Daoy (cell line): ENCODE measurements at regions not wholly inside any gene's neighbourhood (a gene's known extent, or its start where the extent isn't known, plus 50 kb on each side); places are given as distances from the start of the nearest gene placed in this dataset.
"Not testable (repeated sequence)": the region's sequence is repeated elsewhere in the genome, so short reads cannot be mapped to it uniquely, and the experiment has no call there.

Experiments used
- DNase-seq: peaks from one replicate; pipeline ENCODE4 v3.0.0-alpha.2; 2015; ENCODE audit warnings: low read depth

- DNase-seq, result no peak
These were observed 1352.0 kb upstream of the NUDT12 start for GRCh38 chr5:104914536-104915070.

DNA sequence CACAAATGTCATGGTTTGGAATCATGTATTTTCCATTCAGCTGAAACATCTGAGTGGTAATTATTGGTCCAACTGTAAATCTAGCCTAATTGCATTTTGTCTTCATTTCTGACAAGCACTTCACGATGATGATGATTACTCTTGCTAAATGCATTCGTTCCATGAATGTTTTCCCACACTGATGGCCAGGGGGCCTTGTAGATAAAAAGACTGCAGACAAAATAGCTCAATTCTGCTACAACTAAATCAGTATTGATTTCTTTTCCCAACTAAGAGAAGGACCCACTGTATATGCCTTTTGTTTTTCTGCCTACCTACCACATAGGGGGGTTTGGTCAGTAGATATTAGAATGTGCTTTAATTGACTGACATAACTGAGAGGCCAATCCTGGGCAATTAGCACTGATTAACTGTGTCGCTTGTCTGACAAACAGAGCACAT, 1351.3 kb upstream of the NUDT12 start:
- no peak for DNase-seq

DNA sequence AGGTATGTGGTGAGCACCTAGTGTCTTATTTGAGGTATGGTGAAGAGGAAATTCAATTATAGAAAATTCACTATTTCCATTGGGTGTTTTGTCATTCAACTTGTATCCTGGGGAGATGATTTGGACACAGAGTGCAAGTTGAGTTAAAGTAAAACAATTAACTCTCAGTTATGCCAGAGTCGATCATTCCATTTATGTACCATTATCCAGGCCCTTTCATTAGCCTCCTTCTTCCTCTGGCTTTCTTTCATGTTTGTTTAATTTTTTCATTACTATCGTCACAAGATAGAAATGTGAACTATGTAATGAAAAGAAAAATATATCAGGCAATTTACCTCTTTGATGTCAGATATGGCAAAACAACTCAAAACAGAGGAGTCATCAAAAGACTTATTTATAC, 1347.2 kb upstream of the NUDT12 start:
- DNase-seq, result no peak

DNA sequence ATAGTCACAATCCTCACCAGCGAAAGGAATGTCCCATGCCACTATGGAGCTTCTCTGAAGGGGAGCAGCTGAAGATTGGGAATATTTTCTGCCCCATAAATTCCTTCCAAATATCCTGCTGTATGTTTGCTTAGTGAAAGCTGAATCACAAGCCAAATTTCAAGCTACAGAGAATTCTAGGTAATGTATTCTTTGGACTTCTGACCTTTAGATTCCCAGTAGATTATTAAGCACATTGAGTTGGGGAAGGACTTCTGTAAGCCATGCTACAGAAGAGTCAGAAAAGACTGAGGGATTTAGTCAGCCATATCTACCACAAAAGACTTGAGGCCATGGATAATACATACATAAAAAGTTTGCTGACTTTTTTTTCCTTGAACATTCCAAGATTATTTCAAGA, 1342.0 kb upstream of the NUDT12 start:
- DNase-seq, result no peak

DNA sequence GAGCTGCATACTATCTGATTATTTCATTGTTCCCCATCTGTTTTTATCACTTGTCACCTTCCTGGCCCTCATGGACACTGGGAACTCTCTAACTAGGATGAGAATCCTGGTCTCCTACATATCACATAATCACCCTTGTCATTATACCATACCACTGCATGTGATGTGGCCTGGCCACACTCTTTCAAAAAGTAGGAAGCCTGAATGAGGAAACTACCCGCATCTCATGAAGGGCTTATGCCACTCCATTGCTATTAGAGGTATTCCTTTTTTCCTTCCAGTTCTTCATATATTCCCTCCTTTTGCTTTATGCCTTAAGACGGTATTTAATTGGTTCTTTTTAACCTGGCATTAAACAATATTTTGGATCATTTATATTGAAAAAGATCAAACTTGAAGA, 1341.4 kb upstream of the NUDT12 start:
- DNase-seq, result no peak

DNA sequence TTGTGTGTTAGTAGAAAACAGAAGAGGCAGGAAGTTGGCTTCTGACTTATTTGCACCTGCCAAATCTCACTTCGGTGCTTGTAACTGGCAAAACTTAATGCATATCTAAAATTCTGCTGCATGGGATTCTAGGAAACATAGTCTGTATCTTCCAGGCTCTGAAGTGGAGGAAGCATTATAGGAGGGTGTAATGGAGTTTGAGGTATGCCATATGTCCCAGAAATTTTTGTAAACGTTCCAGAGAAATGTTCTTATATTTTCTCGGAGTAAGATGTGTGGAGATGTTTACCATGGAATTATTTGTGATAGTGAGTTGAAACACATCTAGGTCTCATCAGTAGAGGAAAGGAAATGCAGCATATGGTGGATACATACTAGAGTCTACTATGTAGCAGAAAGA, 1329.0 kb upstream of the NUDT12 start:
- no peak for DNase-seq

DNA sequence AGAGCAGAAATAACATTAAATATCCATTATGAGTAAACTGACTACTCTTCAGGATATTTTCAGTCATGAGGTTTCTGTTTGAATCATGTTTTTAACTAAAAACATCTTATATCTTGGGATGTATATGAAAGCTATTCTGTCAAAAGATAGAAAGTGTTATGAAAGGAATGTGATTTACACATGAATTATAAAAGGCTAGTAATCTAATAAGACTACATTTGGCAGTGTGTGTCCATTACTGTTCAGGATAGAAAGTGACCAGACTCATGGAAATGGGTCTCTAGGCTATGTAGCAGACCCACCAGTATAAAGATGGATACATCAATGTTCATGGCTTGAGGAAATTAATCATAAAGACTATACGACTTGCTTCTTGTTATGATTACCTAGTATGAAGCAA, 1328.2 kb upstream of the NUDT12 start:
- no peak for DNase-seq

GRCh38 chr5:104859437-104859836, 1296.8 kb upstream of the NUDT12 start:
- DNase-seq, result no peak

DNA sequence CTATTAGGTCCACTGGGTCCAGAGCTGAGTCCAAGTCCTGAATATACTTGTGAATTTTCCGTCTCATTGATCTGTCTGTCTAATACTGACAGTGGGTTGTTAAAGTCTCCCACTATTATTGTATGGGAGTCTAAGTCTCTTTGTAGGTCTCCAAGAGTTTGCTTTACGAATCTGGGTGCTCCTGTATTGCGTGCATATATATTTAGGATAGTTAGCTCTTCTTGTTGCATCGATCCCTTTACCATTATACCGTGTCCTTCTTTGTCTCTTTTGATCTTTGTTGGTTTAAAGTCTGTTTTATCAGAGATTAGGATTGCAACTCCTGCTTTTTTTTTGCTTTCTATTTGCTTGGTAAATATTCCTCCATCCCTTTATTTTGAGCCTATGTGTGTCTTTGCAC, 1289.5 kb upstream of the NUDT12 start:
- not testable (repeated sequence) for DNase-seq

DNA sequence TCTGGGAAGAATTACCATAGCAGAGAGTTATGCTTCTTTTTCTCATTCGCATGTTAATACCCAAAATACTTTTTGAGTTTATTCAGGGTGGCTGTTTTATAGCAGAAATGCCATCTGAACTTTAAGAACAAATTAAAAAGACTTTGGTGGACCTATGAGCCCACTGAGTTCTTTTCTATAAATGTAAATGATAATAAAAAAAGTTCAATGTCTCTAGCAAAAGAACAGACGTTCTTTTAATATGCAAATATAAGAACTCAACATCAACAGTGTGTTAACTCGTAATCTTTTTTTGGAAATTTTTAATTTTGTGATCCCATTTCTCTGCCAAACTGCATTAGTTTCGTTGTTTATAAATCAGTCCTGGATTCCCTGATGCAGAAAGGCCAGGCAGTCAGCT, 1283.0 kb upstream of the NUDT12 start:
- DNase-seq, result no peak

DNA sequence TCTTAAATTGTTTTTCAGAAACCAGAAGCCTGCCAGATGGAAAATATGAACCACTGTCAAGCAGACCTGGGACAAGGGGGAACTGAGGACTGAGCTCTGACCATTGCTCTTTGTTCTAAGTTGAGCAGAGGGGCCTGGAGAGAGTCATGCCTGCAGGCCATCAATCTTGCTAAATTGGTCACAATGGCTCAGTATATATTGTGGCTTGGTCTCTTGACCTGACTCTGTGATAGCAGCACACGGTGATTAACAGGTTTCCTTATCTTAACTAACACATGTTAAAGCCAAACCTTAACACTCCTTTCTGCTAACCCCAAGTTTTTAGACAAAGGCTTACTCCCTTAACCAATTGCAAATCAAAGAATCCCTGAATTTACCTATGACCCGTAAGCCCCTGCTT, 1281.2 kb upstream of the NUDT12 start:
- no peak for DNase-seq

GRCh38 chr5:104840284-104840683, 1277.7 kb upstream of the NUDT12 start:
- DNase-seq, result no peak

GRCh38 chr5:104831515-104831914, 1268.9 kb upstream of the NUDT12 start:
- DNase-seq, result not testable (repeated sequence)

DNA sequence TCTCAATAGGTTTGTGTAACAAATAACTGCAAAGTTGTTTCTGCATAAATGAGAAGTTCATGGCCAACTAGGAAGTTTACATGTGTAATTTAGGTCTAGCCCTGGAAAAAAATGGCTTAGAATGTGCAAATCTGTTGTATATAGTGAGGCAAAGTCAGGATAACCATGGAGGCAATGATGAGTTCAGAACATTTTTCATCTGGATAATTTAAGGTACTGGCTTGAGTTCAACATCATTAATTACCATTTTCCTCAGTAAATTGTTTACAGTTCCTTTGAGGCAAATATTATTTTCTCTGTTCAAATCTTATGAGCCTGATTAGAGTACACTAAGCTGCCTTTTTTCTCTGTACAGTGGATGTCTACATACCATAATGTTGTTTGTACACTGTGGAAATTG, 1259.0 kb upstream of the NUDT12 start:
- DNase-seq, result no peak

DNA sequence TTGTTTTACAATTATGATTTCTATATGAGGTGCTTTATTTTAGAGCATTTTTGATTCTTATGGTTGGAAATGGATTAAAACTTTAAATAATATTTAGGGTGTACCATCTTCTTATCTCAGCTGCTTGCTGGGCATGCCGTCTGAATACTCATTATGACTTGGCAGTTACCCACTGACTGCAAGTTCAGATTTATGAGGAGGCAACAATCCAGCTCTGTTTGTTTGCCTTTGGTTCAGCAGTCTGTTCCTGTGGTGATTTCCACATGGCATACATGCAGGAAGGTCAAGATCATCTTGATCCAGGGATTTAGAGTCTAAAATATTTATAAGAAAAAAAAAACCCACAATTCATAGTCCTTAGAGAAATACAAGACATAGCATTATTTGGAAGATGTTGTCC, 1254.5 kb upstream of the NUDT12 start:
- DNase-seq, result no peak

- no peak for DNase-seq
These were observed 1252.6 kb upstream of the NUDT12 start for GRCh38 chr5:104815212-104815611.

DNA sequence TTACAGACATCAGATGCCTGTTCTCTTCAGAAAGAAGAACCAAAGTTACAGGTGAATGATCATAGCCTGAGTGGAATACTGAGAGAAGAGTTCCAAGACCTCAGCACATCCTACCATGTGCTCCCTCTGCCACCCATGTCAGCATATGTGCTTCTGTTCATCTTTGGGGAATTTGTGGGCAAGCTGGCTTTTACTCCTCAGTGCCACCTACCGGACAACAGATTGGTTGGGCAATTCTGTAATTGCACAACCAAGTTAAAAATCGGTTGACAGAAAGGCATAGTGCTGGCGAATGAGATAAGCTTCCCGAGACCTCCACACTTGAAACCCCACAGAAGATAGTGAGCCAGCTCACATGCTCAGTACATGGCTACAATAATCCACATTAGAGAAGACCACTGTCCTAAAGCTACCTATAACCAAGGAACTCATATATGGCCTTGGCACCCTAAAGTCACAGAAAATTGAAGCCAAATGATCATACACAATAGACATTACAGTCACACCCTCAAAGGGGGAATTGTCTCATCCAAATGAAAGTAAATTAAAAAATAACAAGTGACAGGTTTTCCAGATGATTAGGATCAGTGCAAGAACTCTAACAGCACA, 1238.0 kb upstream of the NUDT12 start:
- peak; percentile 2 for DNase-seq

DNA sequence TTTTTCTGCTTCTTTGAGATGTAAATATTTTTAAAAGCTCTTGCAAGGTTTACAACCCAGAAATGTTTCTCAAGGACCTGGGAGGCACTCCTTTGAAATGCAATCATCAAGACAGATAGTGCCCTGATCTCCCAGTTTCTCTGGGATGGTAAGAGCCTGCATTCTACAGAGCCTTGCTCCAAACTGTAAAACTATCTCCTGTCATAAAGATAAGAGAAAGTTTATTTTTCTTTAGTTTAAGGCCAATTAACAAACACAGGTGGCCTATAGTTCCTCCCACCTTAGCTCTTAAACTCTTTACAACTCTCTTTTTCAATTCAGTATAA, 1231.1 kb upstream of the NUDT12 start:
- no peak for DNase-seq

- no peak for DNase-seq
These were observed 1230.6 kb upstream of the NUDT12 start for GRCh38 chr5:104793031-104793754.

DNA sequence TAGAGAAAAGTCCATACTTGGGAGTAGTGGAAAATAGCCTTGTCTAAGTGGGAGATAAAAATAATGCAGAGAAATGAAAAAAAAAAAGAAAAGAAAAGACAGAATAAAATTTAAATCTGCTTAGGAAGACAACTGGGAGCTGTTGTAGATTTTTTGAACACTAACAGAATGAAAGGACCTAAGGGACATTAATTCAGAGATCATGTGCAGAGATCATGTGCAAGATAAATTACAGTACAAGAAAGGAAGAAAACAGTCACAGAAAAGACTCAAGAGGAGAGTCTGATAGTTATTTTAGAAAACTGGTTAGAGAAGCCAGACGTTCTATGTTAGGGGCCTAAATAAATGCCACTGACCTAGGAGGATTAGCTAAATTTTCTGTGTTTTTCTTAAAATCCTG, 1226.8 kb upstream of the NUDT12 start:
- DNase-seq, result no peak

GRCh38 chr5:104785097-104785496, 1222.5 kb upstream of the NUDT12 start:
- no peak for DNase-seq

- no peak for DNase-seq
These were observed 1211.8 kb upstream of the NUDT12 start for GRCh38 chr5:104774372-104774771.

GRCh38 chr5:104764197-104764596, 1201.6 kb upstream of the NUDT12 start:
- no peak for DNase-seq

DNA sequence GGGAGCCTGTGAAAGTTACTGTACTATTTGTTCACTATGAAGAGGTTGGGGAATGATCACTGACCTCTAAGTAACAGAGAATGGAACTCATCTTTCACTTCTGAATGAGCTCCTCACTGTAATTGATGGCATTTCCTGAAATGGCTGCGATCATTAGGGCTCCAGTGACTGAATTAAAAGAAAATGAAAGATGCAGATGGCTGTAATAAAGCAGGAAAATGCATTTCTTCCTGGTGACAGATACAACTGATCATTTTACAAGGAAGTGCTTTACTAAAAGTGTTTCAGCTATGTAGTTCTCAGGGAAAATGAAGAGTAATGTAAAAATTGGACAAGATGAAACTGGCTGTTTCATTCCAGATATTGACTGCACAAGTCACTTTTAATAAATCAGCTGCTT, 1200.6 kb upstream of the NUDT12 start:
- no peak for DNase-seq
